ENCODE measurements at regions not wholly inside any gene's neighbourhood (a gene's known extent, or its start where the extent isn't known, plus 50 kb on each side); places are given as distances from the start of the nearest gene placed in this dataset.

Small RNAs in the stretch of these regions (microRNA-seq; reads per million reads assigned to microRNA genes)
- 0 reads per million in 2 donors for gene MIR4447 (ENCODE audit: borderline replicate concordance in 2 of 2)

All from gastrocnemius medialis (tissue), 2 donors.